OCI-LY7 (cell line): ENCODE measurements at regions not wholly inside any gene's neighbourhood (a gene's known extent, or its start where the extent isn't known, plus 50 kb on each side); places are given as distances from the start of the nearest gene placed in this dataset.

ENCODE experiments used
- EZH2phosphoT487 ChIP-seq: fragments of 200-600 bp; sonication (generic); IDR thresholded peaks from 2 replicates; pipeline ENCODE4 v1.6.1; 2018; ENCODE audit warnings: low read depth, borderline replicate concordance, mild to moderate bottlenecking, mixed run types, antibody characterized with exemption, low read length, moderate library complexity, mixed read lengths
- TF ChIP-seq, protein P1 (sequence below): fragments of 200-600 bp; sonication (generic); conservative IDR thresholded peaks from 2 replicates; pipeline ENCODE4 v1.5.1; 2014; ENCODE audit warnings: mild to moderate bottlenecking, antibody characterized with exemption, low read length, moderate library complexity, mixed read lengths

DNA sequence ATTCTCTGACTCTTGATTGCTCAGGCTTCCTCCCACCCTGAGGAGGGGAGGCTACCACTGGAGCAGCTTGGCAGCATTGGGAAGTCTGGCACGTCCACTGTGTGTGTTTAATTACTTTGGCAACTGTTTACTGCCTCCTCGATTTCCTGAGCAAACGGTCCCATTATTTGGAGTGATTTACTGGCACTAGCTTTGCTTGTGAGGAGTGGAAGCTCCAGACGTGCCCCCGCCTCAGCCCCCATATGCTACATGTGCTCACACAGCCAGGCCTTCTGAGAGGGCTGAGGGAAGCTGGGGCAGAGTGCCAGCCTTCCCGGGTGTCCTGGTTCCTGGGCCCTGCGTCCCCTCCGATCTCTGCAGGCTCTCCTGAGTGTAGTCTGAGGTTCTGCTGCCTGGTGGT is 306.2 kb downstream of the PTPRU start:
- TF ChIP-seq, protein P1, sequence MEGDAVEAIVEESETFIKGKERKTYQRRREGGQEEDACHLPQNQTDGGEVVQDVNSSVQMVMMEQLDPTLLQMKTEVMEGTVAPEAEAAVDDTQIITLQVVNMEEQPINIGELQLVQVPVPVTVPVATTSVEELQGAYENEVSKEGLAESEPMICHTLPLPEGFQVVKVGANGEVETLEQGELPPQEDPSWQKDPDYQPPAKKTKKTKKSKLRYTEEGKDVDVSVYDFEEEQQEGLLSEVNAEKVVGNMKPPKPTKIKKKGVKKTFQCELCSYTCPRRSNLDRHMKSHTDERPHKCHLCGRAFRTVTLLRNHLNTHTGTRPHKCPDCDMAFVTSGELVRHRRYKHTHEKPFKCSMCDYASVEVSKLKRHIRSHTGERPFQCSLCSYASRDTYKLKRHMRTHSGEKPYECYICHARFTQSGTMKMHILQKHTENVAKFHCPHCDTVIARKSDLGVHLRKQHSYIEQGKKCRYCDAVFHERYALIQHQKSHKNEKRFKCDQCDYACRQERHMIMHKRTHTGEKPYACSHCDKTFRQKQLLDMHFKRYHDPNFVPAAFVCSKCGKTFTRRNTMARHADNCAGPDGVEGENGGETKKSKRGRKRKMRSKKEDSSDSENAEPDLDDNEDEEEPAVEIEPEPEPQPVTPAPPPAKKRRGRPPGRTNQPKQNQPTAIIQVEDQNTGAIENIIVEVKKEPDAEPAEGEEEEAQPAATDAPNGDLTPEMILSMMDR: no peak
- TF ChIP-seq EZH2phosphoT487: no peak
